ENCODE measurements at regions not wholly inside any gene's neighbourhood (a gene's known extent, or its start where the extent isn't known, plus 50 kb on each side); places are given as distances from the start of the nearest gene placed in this dataset.
"Not testable (repeated sequence)": the region's sequence is repeated elsewhere in the genome, so short reads cannot be mapped to it uniquely, and the experiment has no call there.

DNA sequence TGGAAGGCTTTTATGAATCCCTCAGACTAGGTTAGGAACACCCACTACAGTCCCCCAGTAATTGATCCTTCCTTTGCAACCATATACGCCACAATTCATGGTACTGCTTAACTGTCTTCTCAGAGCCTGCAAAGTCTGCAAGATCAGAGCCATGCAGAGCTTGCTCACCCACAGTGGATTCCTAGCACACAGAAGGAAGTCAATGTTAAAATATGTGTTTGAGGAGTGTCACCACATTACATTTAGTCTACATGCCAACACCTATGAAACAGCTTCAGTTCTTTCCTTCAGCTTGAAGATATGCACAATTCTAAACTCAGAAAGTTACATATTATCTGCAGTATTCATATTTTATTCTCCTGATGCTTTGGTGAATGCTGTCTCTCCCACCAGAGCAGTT is 138.5 kb downstream of the NDUFA12 start:
- DNase-seq (ENCODE audit: low read depth), result no peak
- in situ Hi-C loops (cut with HindIII; ENCODE audit: low pct_unique_long_range_greater_than_20kb, low sequenced_read_pairs), result no loop called here

DNA sequence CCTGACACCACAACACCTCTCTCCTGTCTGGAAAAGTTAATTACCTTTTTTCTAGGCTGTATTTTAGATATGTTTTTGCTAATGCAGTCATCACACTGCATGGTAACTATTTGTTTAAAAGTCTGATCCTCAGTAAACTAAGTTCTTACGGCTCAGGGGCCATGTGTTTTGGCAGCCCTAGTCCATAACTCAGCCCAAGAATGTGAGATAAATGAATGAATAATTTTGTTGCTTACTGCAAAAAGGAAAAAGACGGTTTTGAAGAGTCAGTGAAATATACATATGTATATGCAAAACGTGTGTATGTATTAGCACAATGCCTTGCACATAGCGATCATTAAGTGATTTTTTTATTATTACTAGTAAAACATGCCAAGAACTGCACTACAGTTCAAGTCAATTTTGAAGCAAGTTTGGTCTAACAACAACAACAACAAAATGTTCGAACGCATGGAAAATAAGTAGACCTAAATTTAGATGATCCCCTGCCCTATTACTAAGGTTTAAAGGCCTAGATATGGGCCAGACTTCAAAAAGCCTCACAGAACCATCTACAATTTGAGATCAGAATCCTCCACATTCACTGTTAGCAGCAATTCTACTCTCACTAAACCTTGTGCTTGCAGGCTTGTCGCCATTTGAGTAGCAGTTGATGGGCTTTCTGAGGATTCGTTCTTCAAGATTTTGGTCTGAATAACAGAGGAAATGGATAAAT is 140.0 kb downstream of the NDUFA12 start:
- DNase-seq (ENCODE audit: low read depth), result no peak
- in situ Hi-C loops (cut with HindIII; ENCODE audit: low pct_unique_long_range_greater_than_20kb, low sequenced_read_pairs), result no loop called here

DNA sequence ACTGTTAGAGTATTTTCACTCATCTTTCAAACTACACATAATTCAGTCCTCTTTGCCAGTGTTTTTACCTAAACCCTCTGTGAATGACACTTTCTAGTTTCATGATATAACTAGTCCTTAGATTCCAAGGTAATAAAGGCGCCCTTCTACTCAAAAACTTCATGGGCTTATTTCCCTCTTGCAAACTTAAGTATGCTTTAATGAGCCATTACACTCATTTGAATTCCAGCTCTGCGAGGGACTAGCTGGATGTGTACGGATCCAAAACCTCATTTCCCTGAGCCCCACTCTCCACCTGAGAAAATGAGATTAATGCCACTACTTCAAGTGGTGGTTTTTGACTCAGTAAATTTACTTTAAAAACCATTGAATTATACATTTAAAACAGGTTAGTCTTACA is 141.1 kb downstream of the NDUFA12 start:
- in situ Hi-C loops (cut with HindIII; ENCODE audit: low pct_unique_long_range_greater_than_20kb, low sequenced_read_pairs), result no loop called here
- no peak for DNase-seq (ENCODE audit: low read depth)

DNA sequence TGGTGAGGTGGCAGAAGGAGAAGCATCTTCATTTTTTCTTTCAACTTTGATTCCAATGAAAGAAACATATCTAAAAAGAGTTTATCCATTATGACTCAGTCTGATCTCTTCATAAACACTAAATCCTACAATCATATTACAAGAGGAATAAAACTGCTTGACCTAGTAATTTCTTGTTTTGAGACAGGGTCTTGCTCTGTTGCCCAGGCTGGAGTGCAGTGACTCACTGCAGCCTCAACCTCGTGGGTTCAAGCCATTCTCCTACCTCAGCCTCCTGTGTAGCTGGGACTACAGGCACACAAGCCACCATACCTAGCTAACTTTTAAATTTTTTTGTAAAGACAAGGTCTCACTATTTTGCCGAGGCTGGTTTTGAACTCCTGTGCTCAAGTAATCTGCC is 147.2 kb downstream of the NDUFA12 start:
- no peak for DNase-seq (ENCODE audit: low read depth)

DNA sequence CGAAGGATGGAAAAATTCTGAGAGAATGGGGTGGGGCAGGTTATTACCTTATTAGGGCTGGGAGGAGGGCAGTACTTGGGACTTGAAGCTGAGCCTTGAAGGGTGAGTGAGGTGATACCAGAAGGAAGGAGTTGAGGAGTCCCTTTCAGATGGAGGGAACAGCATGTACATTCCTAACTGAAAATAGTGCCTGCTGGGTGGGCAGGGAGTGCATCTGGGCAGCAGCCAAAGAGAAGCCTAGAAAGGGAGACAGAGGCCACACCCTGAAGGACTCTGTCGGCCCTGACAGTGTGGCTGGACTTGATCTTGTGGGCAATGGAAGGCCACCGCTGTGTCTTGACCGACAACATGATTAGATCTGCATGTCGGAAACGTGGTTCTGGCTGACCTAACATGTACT is 147.6 kb downstream of the NDUFA12 start:
- no peak for DNase-seq (ENCODE audit: low read depth)
- in situ Hi-C loops (cut with HindIII; ENCODE audit: low pct_unique_long_range_greater_than_20kb, low sequenced_read_pairs), result no loop called here

More for the DNA sequence above, 147.2 kb downstream of the NDUFA12 start:
- in situ Hi-C loops (cut with HindIII; ENCODE audit: low pct_unique_long_range_greater_than_20kb, low sequenced_read_pairs), result no loop called here

DNA sequence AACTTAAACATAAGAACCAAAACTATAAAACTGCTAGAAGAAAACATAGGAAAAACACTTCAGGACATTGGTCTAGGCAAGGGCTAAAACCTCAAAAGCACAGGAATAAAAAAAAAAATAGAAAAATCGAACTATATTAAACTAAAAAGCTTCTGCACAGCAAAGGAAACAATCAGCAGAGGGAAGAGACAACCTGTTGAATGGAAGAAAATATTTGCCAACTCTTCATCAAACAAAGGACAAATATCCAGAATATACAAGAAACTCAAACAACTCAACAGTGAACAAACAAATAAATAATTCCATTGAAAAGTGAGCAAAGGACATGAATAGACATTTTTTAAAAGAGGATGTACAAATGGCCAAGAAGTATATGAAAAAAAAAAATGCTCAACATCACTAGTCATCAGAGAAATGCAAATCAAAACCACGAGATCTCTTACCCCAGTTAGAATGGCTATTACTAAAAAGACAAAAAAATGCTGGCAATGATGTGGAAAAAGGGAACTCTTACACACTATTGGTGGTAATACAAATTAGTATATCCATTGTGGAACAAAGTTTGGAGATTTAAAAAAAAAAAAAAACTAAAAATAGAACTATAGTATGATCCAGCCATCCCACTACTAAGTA is 152.0 kb downstream of the NDUFA12 start:
- in situ Hi-C loops (cut with HindIII; ENCODE audit: low pct_unique_long_range_greater_than_20kb, low sequenced_read_pairs), result no loop called here
- no peak for DNase-seq (ENCODE audit: low read depth)

DNA sequence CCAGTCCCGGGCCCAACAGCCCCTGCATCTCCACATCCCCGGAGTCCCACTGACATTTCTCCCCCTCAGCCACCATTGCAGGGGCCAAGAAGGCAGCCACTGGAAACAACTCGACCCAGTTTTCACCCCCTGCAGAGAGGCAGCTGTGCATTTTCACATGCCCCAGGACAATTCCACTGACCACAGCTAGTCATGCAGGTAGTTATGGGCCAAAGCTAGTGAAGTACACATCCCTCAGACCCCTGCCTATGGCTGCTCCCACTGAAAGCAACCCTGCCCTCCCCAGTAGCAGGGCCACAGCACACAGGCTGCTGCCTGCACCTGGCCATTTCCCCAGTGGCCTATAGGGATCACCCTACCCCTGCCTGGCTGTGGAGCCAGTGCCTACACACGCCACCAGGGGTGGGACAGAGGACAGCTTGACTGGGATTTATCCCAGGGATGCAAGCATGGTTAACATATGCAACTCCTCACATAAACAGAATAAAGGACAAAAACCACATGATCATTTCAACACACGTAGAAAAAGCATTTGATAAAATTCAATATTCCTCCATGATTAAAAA is 154.0 kb downstream of the NDUFA12 start:
- in situ Hi-C loops (cut with HindIII; ENCODE audit: low pct_unique_long_range_greater_than_20kb, low sequenced_read_pairs), result no loop called here
- no peak for DNase-seq (ENCODE audit: low read depth)

DNA sequence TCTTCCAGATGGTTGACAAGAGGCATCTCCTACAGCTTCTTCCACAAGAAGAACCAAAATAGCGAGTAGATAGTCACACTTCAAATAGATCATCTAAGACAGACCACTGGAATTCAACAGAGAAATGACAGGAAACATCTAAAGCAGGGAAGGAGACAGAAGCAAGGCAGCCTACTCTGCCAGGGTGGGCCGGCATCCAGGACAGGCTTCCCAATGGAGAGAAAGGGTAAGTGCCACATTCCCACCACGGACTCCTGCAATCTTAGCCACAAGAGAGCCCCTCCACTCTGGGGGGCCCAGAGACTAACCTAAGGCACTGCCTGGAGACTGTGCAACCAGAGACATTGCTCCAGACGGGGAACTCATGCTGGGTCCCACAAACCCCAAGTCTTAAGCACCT is 154.5 kb downstream of the NDUFA12 start:
- no peak for DNase-seq (ENCODE audit: low read depth)
- in situ Hi-C loops (cut with HindIII; ENCODE audit: low pct_unique_long_range_greater_than_20kb, low sequenced_read_pairs), result no loop called here

DNA sequence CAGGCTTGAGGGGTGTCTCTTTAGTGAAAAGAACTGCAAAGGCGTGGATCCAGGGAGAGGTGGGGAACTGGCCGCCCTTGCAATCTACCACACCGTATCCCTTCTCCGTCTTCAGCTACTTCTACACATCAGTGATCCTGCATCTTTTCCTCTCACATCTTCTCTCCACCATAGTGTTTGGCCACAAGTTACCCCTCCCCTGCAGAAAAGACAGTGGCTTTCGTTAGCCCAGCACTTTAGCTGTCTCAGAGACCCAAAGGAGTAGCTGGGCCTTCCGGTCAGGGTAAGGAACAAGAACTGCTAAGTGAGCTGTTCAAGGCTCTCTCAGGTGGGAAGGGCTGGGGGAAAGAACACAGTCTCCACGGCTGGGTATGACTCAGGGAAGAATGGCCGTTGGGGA is 158.4 kb downstream of the NDUFA12 start:
- in situ Hi-C loops (cut with HindIII; ENCODE audit: low pct_unique_long_range_greater_than_20kb, low sequenced_read_pairs), result no loop called here

DNA sequence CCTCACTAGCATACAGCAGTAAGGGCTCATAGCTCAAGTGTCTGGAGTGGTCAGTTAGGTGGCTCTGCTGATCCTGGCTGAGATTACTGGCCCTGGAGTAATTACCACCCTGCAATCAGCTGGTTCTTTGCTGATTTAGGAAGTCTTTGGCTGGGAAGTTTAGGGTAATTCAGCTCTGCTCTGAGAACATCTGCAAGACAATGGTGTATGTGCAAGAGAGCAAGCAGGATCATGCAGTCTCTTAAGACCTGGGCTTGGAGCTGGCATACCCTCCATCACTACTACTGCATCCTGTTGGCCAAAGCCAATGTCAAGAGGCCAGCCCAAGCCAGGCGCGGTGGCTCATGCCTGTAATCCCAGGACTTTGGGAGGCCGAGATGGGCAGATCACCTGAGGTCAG is 159.0 kb downstream of the NDUFA12 start:
- no peak for DNase-seq (ENCODE audit: low read depth)
- in situ Hi-C loops (cut with HindIII; ENCODE audit: low pct_unique_long_range_greater_than_20kb, low sequenced_read_pairs), result no loop called here

More for the DNA sequence above, 158.4 kb downstream of the NDUFA12 start:
- DNase-seq (ENCODE audit: low read depth), result no peak

DNA sequence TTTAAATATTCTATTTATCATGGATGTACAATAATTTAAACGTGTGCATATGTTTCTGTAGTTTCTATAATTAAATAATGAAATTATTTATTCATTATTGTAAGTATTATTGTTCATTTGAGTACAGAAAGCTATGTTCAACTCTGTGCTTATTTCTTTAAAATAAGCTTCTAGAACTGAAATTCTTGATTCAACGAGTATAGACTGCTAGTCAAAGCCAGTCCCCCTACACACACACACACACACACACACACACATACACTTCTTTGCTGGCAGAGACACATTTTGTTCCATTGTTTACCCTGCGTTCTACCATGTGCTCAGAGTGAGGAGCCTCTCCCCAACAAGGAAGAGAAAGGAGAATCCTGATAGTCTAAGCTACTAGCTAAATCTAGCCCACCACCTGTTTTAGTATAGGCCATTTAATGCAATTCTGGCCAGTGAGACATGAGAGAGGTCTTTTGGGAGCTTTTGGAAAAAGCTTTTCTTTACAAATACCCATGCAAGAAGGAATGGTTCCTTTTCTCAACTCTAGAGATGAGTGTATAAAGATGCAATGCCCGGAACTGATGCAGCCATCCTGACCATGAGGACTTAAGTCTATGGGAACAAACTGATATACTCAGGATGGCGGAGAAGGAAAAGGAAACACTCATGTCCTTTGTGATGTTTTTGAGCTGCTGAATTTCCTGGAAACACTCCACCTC is 161.4 kb downstream of the NDUFA12 start:
- DNase-seq (ENCODE audit: low read depth), result no peak
- in situ Hi-C loops (cut with HindIII; ENCODE audit: low pct_unique_long_range_greater_than_20kb, low sequenced_read_pairs), result no loop called here

DNA sequence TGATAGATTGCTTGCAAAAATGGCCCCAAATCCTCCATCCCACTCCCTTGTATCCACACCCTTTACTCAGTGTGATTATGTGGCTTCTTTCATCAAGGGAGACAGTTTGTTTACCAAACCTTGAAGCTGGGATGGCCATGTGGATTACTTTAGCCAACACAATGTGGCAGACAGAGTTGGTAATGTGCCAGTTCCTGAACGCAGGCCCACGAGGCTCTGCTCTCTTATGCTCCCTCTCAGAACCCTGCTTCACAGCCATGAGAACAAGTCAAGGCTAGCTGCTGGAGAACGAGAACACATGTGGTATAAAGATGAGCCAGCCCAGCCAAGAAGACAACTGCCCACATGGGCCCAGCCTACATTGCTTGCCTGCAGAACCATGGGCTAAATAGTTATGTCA is 162.3 kb downstream of the NDUFA12 start:
- in situ Hi-C loops (cut with HindIII; ENCODE audit: low pct_unique_long_range_greater_than_20kb, low sequenced_read_pairs), result no loop called here
- DNase-seq (ENCODE audit: low read depth), result no peak

DNA sequence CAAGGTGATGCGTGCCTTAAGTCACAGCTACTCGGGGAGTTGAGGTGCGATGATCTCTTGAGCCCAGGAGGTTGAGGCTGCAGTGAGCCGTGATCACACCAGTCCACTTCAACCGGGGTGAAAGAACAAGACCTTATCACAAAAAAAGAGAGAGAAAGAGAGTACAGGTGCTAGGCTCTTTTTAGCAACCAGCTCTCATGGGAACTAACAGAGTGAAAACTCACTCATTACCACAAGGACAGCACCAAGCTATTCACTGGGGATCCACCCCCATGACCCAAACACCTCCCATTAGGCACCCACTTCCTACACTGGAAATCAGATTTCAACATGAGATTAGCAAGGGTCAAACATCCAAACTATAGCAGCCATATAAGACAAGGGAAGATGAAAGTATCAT is 164.2 kb downstream of the NDUFA12 start:
- in situ Hi-C loops (cut with HindIII; ENCODE audit: low pct_unique_long_range_greater_than_20kb, low sequenced_read_pairs), result no loop called here
- DNase-seq (ENCODE audit: low read depth), result no peak

DNA sequence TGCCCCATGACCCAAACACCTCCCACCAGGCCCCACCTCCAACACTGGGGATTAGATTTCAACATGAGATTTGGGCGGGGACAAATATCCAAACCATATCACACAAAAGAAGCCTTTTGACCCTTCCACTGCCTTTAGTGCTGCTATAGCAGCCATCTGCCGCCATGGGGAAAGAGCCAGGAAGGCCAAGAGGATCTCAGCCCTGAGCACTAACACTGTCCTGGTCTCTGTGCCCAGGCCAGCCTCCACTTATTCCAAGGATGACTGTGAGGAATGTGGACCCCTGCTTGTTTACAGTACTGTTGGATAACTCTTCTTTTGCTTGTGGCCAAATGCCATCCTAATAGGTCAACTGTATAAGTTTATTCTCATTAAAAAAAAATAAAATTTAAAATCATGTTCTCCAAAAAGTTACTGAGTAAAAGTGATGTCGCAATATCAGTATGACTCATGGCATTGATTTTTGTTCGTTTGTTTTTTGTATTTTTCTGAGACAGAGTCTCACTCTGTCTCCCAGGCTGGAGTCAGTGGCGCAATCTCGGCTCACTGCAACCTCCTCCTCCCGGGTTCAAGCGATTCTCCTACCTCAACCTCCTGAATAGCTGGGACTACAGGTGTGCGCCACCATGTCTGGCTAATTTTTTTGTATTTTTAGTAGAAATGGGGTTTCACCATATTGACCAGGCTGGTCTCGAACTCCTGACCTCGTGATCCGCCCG is 166.4 kb downstream of the NDUFA12 start:
- DNase-seq (ENCODE audit: low read depth); in situ Hi-C loops (cut with HindIII; ENCODE audit: low pct_unique_long_range_greater_than_20kb, low sequenced_read_pairs): not testable (repeated sequence)

DNA sequence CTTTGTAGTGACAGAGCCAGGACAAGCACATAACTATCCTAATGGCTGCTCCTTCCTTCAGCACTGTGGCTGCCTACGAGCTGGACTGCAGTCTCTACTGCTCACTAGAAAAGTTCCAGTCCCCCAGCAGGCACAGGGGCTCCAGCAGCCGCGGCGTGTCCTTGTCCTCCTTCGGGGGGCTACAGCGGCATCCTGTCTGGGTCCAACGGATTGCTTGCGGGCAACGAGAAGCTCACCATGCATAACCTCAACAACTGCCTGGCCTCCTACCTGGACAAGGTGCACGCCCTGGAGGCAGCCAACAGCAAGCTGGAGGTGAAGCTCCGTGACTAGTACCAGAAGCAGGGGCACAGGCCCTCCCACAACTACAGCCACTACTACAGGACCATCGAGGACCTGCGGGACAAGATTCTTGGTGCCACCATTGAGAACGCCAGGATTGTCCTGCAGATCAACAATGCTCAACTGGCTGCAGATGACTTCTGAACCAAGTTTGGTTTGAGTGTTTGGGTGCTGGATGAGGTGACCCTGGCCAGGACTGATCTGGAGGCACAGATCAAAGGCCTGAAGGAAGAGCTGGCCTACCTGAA is 169.4 kb downstream of the NDUFA12 start:
- in situ Hi-C loops (cut with HindIII; ENCODE audit: low pct_unique_long_range_greater_than_20kb, low sequenced_read_pairs), result no loop called here
- DNase-seq (ENCODE audit: low read depth), result no peak

DNA sequence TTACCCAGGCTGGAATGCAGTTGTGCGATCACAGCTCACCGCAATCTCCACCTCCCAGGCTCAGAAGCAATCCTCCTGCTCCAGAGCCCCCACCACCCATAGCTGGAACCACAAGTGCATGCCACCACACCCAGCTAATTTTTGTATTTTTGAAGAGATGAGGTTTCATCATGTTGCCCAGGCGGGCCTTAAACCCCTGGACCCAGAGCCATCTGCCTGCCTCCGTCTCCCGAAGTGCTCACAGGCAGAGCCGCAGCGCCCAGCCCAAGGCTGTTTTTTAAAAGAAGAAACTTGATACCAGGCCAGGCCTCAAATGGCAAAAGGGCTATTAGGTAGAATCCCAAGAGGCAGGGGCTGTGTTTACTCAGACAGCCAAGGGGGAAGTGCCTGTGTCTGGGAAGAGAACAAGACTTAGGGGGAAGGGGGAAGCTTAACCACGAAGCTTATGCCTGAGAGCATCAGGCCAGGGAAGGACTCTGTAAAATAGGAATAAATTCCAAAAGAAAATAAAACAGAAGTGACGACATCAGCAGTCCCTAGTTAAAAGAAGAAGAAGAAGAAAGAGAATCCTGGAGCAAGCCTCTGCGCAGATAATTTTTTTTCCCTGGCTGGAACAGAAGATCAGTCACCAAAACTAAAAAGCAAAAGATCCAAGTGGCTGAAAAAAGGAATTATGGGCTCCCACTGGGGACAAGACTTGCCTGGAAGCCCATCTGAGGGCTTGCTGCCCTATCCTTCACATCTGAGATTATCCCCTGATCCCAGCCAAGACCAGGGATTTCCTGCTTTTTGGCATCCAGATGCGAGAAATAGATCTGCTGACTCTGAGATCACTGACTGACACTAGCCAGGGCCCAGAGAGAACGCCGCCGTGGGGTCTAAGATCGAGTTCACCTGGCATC is 170.5 kb downstream of the NDUFA12 start:
- DNase-seq (ENCODE audit: low read depth), result no peak
- in situ Hi-C loops (cut with HindIII; ENCODE audit: low pct_unique_long_range_greater_than_20kb, low sequenced_read_pairs), result no loop called here

DNA sequence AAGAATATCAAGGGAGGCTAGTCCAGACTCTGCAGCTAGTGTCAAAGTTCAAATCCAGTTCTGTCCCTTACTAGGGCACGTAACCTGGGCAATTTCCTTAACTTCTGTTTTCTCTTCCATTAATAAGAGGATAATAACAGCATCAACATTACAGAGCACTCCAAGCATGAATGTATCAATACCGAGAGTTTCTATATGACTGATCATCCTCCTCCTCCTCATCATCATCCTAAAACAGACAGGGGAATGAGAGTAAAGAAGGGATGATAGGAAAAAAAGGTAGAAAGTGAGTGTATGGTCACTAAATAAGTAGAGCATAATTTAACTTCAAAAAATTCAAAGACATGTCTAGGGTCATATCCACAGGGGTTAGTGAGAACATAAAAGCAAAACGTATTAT is 171.4 kb downstream of the NDUFA12 start:
- in situ Hi-C loops (cut with HindIII; ENCODE audit: low pct_unique_long_range_greater_than_20kb, low sequenced_read_pairs), result no loop called here

More for the DNA sequence above, 171.4 kb downstream of the NDUFA12 start:
- no peak for DNase-seq (ENCODE audit: low read depth)
